Upper lobe of left lung (tissue), 6 donors: ENCODE measurements at regions not wholly inside any gene's neighbourhood (a gene's known extent, or its start where the extent isn't known, plus 50 kb on each side); places are given as distances from the start of the nearest gene placed in this dataset.

Experiments used
- ATAC-seq, 2 donors: fragments of 200-7000 bp; cut with Tn5 transposase; one replicate each; pipeline ENCODE4 v1.9.1; 2022; ENCODE audit warnings: mild to moderate bottlenecking in 2 of 2, moderate library complexity in 2 of 2; ENCODE audit not compliant: low FRiP score in 2 of 2
- DNase-seq, 2 donors: peaks; one replicate each; pipeline ENCODE4 v3.0.0-alpha.2; 2019 to 2020
- H3K27ac ChIP-seq, 4 donors: fragments of 200-600 bp; sonication (generic); one replicate each; pipeline ENCODE4 v1.5.1; 2016 to 2019
- H3K27me3 ChIP-seq, 4 donors: fragments of 200-600 bp; sonication (generic); one replicate each; pipeline ENCODE4 v1.5.1; 2017 to 2019
- H3K36me3 ChIP-seq, 4 donors: fragments of 200-600 bp; sonication (generic); one replicate each; pipeline ENCODE4 v1.5.1; 2016 to 2019
- H3K4me1 ChIP-seq, 4 donors: fragments of 200-600 bp; sonication (generic); one replicate each; pipeline ENCODE4 v1.5.1; 2018 to 2019
- H3K4me3 ChIP-seq, 4 donors: fragments of 200-600 bp; sonication (generic); one replicate each; pipeline ENCODE4 v1.5.1; 2017 to 2019; ENCODE audit warnings: mild to moderate bottlenecking in 2 of 4, moderate library complexity in 1 of 4
- H3K9me3 ChIP-seq, 4 donors: fragments of 200-600 bp; sonication (generic); one replicate each; pipeline ENCODE4 v1.5.1; 2018 to 2019
- CTCF ChIP-seq, 6 experiments: fragments of 450-650 bp in 4 of 6; fragments of 200-600 bp in 2 of 6; sonication (generic) in 2 of 6; IDR thresholded peaks; one replicate each; pipeline ENCODE4 v1.5.1; 2016 to 2019; ENCODE audit warnings: antibody characterized with exemption in 6 of 6
- EP300 ChIP-seq, 4 donors: sonication (generic); formaldehyde crosslinking; IDR thresholded peaks; one replicate each; pipeline ENCODE4 v1.5.1; 2017; ENCODE audit warnings: antibody characterized with exemption in 4 of 4, control low read depth in 2 of 4
- POLR2A ChIP-seq, 4 donors: fragments of 450-650 bp; IDR thresholded peaks; one replicate each; pipeline ENCODE4 v1.5.1; 2016 to 2017; ENCODE audit warnings: antibody characterized with exemption in 4 of 4, mild to moderate bottlenecking in 2 of 4
- POLR2AphosphoS5 ChIP-seq, 2 donors: sonication (generic); formaldehyde crosslinking; IDR thresholded peaks; one replicate each; pipeline ENCODE4 v1.5.1; 2017; ENCODE audit warnings: antibody characterized with exemption in 2 of 2
- WGBS, 2 donors: methylation state at CpG; one replicate each; pipeline ENCODE4 v1.1.5; 2017 to 2018; 5-methylcytosine and 5-hydroxymethylcytosine counted together
- donor health status: DM: no; HTN: no; CAD: no; lungs with moderate emphysema.
- donor health status: DM: no; HTN: yes; CAD: no; lungs with severe emphysema.

- H3K4me1 ChIP-seq = peaks cover 0 to 5% (median 0%) of the 10 kb centered on the region in 4 donors
- ATAC-seq (peak in 1 of 2 donors; percentile 40), DNase-seq (no peak)
- H3K27me3 ChIP-seq = no peaks in the 10 kb centered on the region
- H3K27ac ChIP-seq = no peak overlapping the region
- 73 to 83% methylated on average over 7 of the region's 7 CpGs for WGBS, 2 donors
- H3K9me3 ChIP-seq = no peaks in the 10 kb centered on the region
- no peaks in the 10 kb centered on the region for H3K36me3 ChIP-seq
- no peak overlapping the region for H3K4me3 ChIP-seq
- no peak for TF ChIP-seq POLR2A (IDR thresholded peaks at IDR 0.05)
- TF ChIP-seq CTCF (IDR thresholded peaks at IDR 0.05) = no peak
- no peak for TF ChIP-seq EP300 (IDR thresholded peaks at IDR 0.05)
- TF ChIP-seq POLR2AphosphoS5 (IDR thresholded peaks at IDR 0.05) = no peak
Observed at GRCh38 chr11:112886434-112887370, 74.5 kb upstream of the NCAM1 start.

GRCh38 chr11:112889446-112889845, 71.8 kb upstream of the NCAM1 start:
- TF ChIP-seq EP300 (IDR thresholded peaks at IDR 0.05) = no peak
- H3K27me3 ChIP-seq = no peaks in the 10 kb centered on the region
- H3K4me3 ChIP-seq = no peak overlapping the region
- no peaks in the 10 kb centered on the region for H3K9me3 ChIP-seq
- WGBS, 2 donors = 86 to 88% methylated on average over 3 of the region's 3 CpGs
- H3K27ac ChIP-seq = no peak overlapping the region
- no peaks in the 10 kb centered on the region for H3K36me3 ChIP-seq
- no peak for DNase-seq
- H3K4me1 ChIP-seq = no peaks in the 10 kb centered on the region
- ATAC-seq = no peak

- Histone ChIP-seq H3K4me1 (no peaks in the 10 kb centered on the region), H3K4me3 (no peak overlapping the region), H3K9me3 (no peaks in the 10 kb centered on the region), H3K36me3 (no peaks in the 10 kb centered on the region), H3K27me3 (no peaks in the 10 kb centered on the region), H3K27ac (no peak overlapping the region)
- ATAC-seq (no peak), DNase-seq (no peak)
- 85 to 87% methylated on average over 4 of the region's 4 CpGs for WGBS, 2 donors
- no peak for TF ChIP-seq EP300 (IDR thresholded peaks at IDR 0.05)
- TF ChIP-seq CTCF (IDR thresholded peaks at IDR 0.05) = no peak
- no peak for TF ChIP-seq POLR2A (IDR thresholded peaks at IDR 0.05)
- no peak for TF ChIP-seq POLR2AphosphoS5 (IDR thresholded peaks at IDR 0.05)
Observed at GRCh38 chr11:112899235-112900006, 61.8 kb upstream of the NCAM1 start.

GRCh38 chr11:112901924-112902323, 59.3 kb upstream of the NCAM1 start:
- no peak overlapping the region for H3K27ac ChIP-seq
- ATAC-seq (no peak), DNase-seq (no peak)
- TF ChIP-seq POLR2A (IDR thresholded peaks at IDR 0.05) (no peak), CTCF (IDR thresholded peaks at IDR 0.05) (no peak), EP300 (IDR thresholded peaks at IDR 0.05) (no peak), POLR2AphosphoS5 (IDR thresholded peaks at IDR 0.05) (no peak)
- H3K27me3 ChIP-seq = no peaks in the 10 kb centered on the region
- 74 to 79% methylated on average over 4 of the region's 4 CpGs for WGBS, 2 donors
- no peaks in the 10 kb centered on the region for H3K9me3 ChIP-seq
- H3K36me3 ChIP-seq = no peaks in the 10 kb centered on the region
- H3K4me1 ChIP-seq = no peaks in the 10 kb centered on the region
- H3K4me3 ChIP-seq = no peak overlapping the region

- no peaks in the 10 kb centered on the region for H3K27me3 ChIP-seq
- no peaks in the 10 kb centered on the region for H3K4me1 ChIP-seq
- H3K27ac ChIP-seq = no peak overlapping the region
- 31 to 52% methylated on average over 2 of the region's 2 CpGs for WGBS, 2 donors
- no peaks in the 10 kb centered on the region for H3K9me3 ChIP-seq
- DNase-seq = no peak
- H3K36me3 ChIP-seq = no peaks in the 10 kb centered on the region
- TF ChIP-seq EP300 (IDR thresholded peaks at IDR 0.05) = no peak
- TF ChIP-seq POLR2AphosphoS5 (IDR thresholded peaks at IDR 0.05) = no peak
- TF ChIP-seq POLR2A (IDR thresholded peaks at IDR 0.05) = no peak
- TF ChIP-seq CTCF (IDR thresholded peaks at IDR 0.05) = no peak
- ATAC-seq = peak in 1 of 2 donors; percentile 39
- H3K4me3 ChIP-seq = no peak overlapping the region
Observed at GRCh38 chr11:112902361-112903011, 58.7 kb upstream of the NCAM1 start.
